A673 (cell line): ENCODE measurements at regions not wholly inside any gene's neighbourhood (a gene's known extent, or its start where the extent isn't known, plus 50 kb on each side); places are given as distances from the start of the nearest gene placed in this dataset.

Source experiments
- BruUV-seq: library from RNA; stranded (reverse); fragments of 400-500 nt; replicated peaks from 2 replicates; lab custom pipeline; 2021; lab: Mats Ljungman, UMichigan
- CTCF ChIA-PET: fragments of 300-600 bp; sonication (Branson Sonifier 250); formaldehyde crosslinking; loops from one replicate; lab custom pipeline; 2022; ENCODE audit warnings: antibody characterized with exemption; lab: Charles Lee
- POLR2A ChIA-PET: fragments of 300-600 bp; sonication (Branson Sonifier 250); formaldehyde crosslinking; loops from one replicate; lab custom pipeline; 2022; ENCODE audit warnings: antibody characterized with exemption; ENCODE audit not compliant: low non-redundant PET; lab: Charles Lee
- DNase-seq: peaks from one replicate; pipeline ENCODE4 v3.0.0-alpha.2; 2015; ENCODE audit warnings: low spot score
- H3K27ac ChIP-seq: fragments of 200-600 bp; sonication (generic); 2 replicates; pipeline ENCODE4 v1.5.1; 2016; ENCODE audit warnings: mixed run types, low read depth, mild to moderate bottlenecking, mixed read lengths, antibody characterized with exemption, low read length; ENCODE audit not compliant: poor library complexity, severe bottlenecking
- H3K27me3 ChIP-seq: fragments of 200-600 bp; sonication (generic); replicated peaks from 2 replicates; pipeline ENCODE4 v1.6.1; 2017; ENCODE audit warnings: mixed run types, low read depth, mild to moderate bottlenecking, mixed read lengths, antibody characterized with exemption, low read length; ENCODE audit not compliant: insufficient read depth, poor library complexity
- H3K36me3 ChIP-seq: fragments of 200-600 bp; sonication (generic); 2 replicates; pipeline ENCODE4 v1.6.1; 2016; ENCODE audit warnings: mixed run types, mild to moderate bottlenecking, mixed read lengths, antibody characterized with exemption, low read length; ENCODE audit not compliant: insufficient read depth, poor library complexity, severe bottlenecking
- H3K4me1 ChIP-seq: fragments of 200-600 bp; sonication (generic); 2 replicates; pipeline ENCODE4 v1.6.1; 2017; ENCODE audit warnings: mixed run types, mild to moderate bottlenecking, mixed read lengths, antibody characterized with exemption, low read length; ENCODE audit not compliant: insufficient read depth, poor library complexity, severe bottlenecking
- H3K4me3 ChIP-seq: fragments of 200-600 bp; sonication (generic); 2 replicates; pipeline ENCODE4 v1.5.1; 2016; ENCODE audit warnings: low read depth, mixed run types, mild to moderate bottlenecking, mixed read lengths, low read length; ENCODE audit not compliant: poor library complexity, severe bottlenecking
- H3K9me3 ChIP-seq: fragments of 200-600 bp; sonication (generic); 2 replicates; pipeline ENCODE4 v1.6.1; 2016; ENCODE audit warnings: mixed run types, low read depth, mild to moderate bottlenecking, mixed read lengths, antibody characterized with exemption, low read length; ENCODE audit not compliant: poor library complexity, severe bottlenecking
- EZH2 ChIP-seq: fragments of 200-600 bp; sonication (generic); IDR thresholded peaks from 2 replicates; pipeline ENCODE4 v1.6.1; 2017; ENCODE audit warnings: borderline replicate concordance, low read depth, mild to moderate bottlenecking, mixed read lengths, antibody characterized with exemption, low read length; ENCODE audit not compliant: poor library complexity, severe bottlenecking
- intact Hi-C: fragments of 100-400 bp; cut with micrococcal nuclease; formaldehyde crosslinking; loops from one replicate; pipeline ENCODE4 v1.10.0; 2022; ENCODE audit not compliant: unreplicated experiment
- TF ChIP-seq, protein P1 (sequence below): fragments of 300-800, 200-600 bp; sonication (generic); conservative IDR thresholded peaks from 2 replicates; pipeline ENCODE4 v1.5.1; 2017; ENCODE audit warnings: low read depth, mild to moderate bottlenecking, antibody characterized with exemption, low read length, moderate library complexity, mixed read lengths

DNA sequence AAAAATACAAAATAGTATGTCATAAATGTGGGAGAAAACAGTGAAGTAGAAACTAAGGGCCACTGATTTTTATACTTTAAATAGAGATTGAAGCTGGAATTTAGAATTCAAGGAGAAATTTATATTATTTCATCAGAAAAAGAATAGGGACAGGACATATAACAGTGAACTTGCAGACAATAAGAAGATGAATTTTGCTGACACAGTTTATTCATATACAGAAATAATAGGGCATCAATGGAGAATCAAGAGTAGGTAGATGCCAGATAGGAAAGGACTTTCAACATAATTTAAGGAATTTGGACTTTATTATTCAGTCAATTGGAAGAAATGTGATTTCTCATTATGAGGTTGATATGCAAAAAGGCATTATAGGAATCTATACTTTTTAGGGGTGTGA is 118.9 kb upstream of the HNMT start:
- ChIA-PET CTCF (no interaction called here), POLR2A (no interaction called here)
- peaks cover 14% of the 10 kb centered on the region for H3K27me3 ChIP-seq
- H3K9me3 ChIP-seq: peaks cover 4% of the 10 kb centered on the region
- no peak for DNase-seq
- no peaks in the 10 kb centered on the region for H3K36me3 ChIP-seq
- H3K4me1 ChIP-seq: no peaks in the 10 kb centered on the region
- no peak overlapping the region for H3K4me3 ChIP-seq
- intact Hi-C loops: no loop called here
- no peak overlapping the region for H3K27ac ChIP-seq
- no TSS peak for BruUV-seq
- TF ChIP-seq, protein P1, sequence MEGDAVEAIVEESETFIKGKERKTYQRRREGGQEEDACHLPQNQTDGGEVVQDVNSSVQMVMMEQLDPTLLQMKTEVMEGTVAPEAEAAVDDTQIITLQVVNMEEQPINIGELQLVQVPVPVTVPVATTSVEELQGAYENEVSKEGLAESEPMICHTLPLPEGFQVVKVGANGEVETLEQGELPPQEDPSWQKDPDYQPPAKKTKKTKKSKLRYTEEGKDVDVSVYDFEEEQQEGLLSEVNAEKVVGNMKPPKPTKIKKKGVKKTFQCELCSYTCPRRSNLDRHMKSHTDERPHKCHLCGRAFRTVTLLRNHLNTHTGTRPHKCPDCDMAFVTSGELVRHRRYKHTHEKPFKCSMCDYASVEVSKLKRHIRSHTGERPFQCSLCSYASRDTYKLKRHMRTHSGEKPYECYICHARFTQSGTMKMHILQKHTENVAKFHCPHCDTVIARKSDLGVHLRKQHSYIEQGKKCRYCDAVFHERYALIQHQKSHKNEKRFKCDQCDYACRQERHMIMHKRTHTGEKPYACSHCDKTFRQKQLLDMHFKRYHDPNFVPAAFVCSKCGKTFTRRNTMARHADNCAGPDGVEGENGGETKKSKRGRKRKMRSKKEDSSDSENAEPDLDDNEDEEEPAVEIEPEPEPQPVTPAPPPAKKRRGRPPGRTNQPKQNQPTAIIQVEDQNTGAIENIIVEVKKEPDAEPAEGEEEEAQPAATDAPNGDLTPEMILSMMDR: no peak
- no peak for TF ChIP-seq EZH2

DNA sequence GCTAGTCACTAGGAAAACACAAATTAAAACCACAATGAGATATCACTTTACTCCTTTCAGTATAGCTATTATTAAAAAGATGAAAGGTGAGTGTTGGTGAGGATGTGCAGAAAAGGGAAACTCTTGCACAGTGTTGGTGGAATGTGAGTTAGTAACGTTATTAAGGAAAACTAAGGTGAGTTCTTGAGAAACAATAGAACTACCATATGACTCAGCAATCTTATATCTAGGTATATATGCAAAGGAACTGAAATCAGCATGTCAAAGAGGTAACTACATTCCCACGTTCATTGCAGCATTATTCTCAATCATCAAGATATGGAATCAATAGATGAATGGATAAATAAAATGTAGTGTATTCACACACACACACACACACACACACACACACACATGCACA is 117.3 kb upstream of the HNMT start:
- ChIA-PET POLR2A (no interaction called here), CTCF (no interaction called here)
- intact Hi-C loops: no loop called here
- no peak for DNase-seq
- peaks cover 4% of the 10 kb centered on the region for H3K9me3 ChIP-seq
- TF ChIP-seq, protein P1: no peak
- no peak for TF ChIP-seq EZH2
- H3K27me3 ChIP-seq: peaks cover 14% of the 10 kb centered on the region
- no peak overlapping the region for H3K4me3 ChIP-seq
- no peaks in the 10 kb centered on the region for H3K36me3 ChIP-seq
- H3K4me1 ChIP-seq: no peaks in the 10 kb centered on the region
- no peak overlapping the region for H3K27ac ChIP-seq
- BruUV-seq: no TSS peak

DNA sequence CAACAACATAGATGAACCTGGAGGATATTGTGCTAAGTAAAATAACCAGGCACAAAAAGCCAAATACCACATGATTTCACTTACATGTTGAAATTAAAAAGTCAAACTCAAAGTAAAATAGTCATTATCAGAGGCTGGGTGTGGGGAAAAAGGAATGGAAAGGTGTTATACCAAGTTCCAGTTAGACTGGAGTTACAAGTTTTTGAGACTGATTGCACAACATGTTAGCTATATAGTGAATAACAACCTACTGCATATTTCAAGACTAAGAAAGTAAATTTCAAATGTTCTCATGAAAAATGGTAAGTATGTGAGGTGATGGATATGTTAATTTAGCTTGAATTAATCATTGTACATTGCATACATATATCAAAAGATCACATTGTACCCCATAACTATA is 116.8 kb upstream of the HNMT start:
- Histone ChIP-seq H3K9me3 (peaks cover 4% of the 10 kb centered on the region), H3K4me1 (no peaks in the 10 kb centered on the region), H3K36me3 (no peaks in the 10 kb centered on the region), H3K4me3 (no peak overlapping the region), H3K27me3 (peaks cover 14% of the 10 kb centered on the region), H3K27ac (no peak overlapping the region)
- no peak for DNase-seq
- no TSS peak for BruUV-seq
- ChIA-PET CTCF (no interaction called here), POLR2A (no interaction called here)
- intact Hi-C loops: no loop called here
- no peak for TF ChIP-seq EZH2
- TF ChIP-seq, protein P1: no peak
